ENCODE measurements at regions not wholly inside any gene's neighbourhood (a gene's known extent, or its start where the extent isn't known, plus 50 kb on each side); places are given as distances from the start of the nearest gene placed in this dataset.
"Not testable (repeated sequence)": the region's sequence is repeated elsewhere in the genome, so short reads cannot be mapped to it uniquely, and the experiment has no call there.

DNA sequence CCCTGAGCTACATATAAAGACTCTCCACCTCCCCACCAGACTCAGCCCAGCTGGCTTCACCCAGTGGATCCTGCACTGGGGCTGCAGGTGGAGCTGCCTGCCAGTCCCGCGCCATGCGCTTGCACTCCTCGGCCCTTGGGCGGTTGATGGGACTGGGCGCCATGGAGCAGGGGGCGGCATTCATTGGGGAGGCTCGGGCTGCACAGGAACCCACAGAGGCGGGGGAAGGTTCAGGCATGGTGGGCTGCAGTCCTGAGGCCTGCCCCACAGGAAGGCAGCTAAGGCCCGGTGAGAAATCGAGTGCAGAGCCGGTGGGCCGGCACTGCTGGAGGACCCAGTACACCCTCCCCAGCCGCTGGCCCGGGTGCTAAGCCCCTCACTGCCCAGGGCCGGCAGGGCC is 157.2 kb upstream of the GNAI1 start:
- ChIA-PET CTCF (no interaction called here), POLR2A (no interaction called here)
- intact Hi-C loops (cut with micrococcal nuclease; ENCODE audit: unreplicated experiment): no loop called here
- no peak for DNase-seq
- H3K4me1 ChIP-seq: no peaks in the 10 kb centered on the region
- no peaks in the 10 kb centered on the region for H3K27me3 Mint-ChIP-seq (ENCODE audit: insufficient read depth, unreplicated experiment)
- H3K4me3 ChIP-seq (ENCODE audit: low read depth, low read length): no peak overlapping the region
- TF ChIP-seq CTCF (IDR thresholded peaks at IDR 0.05; ENCODE audit: insufficient read depth in 1 of 2, low read depth in 1 of 2, low read length in 1 of 2, severe bottlenecking in 1 of 2, unreplicated experiment in 1 of 2): no peak
- H3K27me3 ChIP-seq (replicated peaks; ENCODE audit: control insufficient read depth, insufficient read depth, low read length): no peaks in the 10 kb centered on the region
- H3K4me1 Mint-ChIP-seq (ENCODE audit: low read depth, unreplicated experiment): no peaks in the 10 kb centered on the region
- H3K9me3 Mint-ChIP-seq (ENCODE audit: unreplicated experiment): no peaks in the 10 kb centered on the region
- peaks cover 4% of the 10 kb centered on the region for H3K36me3 Mint-ChIP-seq (ENCODE audit: insufficient read depth, unreplicated experiment)
- no peak overlapping the region for H3K27ac Mint-ChIP-seq (ENCODE audit: unreplicated experiment)
- H3K4me3 Mint-ChIP-seq (ENCODE audit: unreplicated experiment): no peak overlapping the region
- no peaks in the 10 kb centered on the region for H3K9me3 ChIP-seq
- no TSS peak for BruUV-seq (replicated peaks)
- H3K36me3 ChIP-seq (ENCODE audit: control insufficient read depth, insufficient read depth, low read length): no peaks in the 10 kb centered on the region

DNA sequence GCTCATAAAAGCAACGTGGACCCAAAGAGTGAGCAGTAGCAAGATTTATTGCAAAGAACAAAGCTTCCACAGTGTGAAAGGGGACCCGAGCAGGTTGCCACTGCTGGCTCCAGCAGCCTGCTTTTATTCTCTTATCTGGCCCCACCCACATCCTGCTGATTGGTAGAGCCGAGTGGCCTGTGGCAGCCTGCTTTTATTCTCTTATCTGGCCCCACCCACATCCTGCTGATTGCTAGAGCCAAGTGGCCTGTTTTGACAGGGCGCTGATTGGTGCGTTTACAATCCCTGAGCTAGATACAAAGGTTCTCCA is 158.0 kb upstream of the GNAI1 start:
- H3K9me3 ChIP-seq; BruUV-seq (replicated peaks); H3K4me1 Mint-ChIP-seq (ENCODE audit: low read depth, unreplicated experiment); H3K27me3 ChIP-seq (replicated peaks; ENCODE audit: control insufficient read depth, insufficient read depth, low read length); CTCF ChIA-PET; H3K9me3 Mint-ChIP-seq (ENCODE audit: unreplicated experiment); intact Hi-C loops (cut with micrococcal nuclease; ENCODE audit: unreplicated experiment); H3K27ac Mint-ChIP-seq (ENCODE audit: unreplicated experiment); POLR2A ChIA-PET; H3K36me3 Mint-ChIP-seq (ENCODE audit: insufficient read depth, unreplicated experiment); H3K4me3 ChIP-seq (ENCODE audit: low read depth, low read length); H3K4me1 ChIP-seq; H3K36me3 ChIP-seq (ENCODE audit: control insufficient read depth, insufficient read depth, low read length); H3K4me3 Mint-ChIP-seq (ENCODE audit: unreplicated experiment); H3K27me3 Mint-ChIP-seq (ENCODE audit: insufficient read depth, unreplicated experiment); DNase-seq: not testable (repeated sequence)

DNA sequence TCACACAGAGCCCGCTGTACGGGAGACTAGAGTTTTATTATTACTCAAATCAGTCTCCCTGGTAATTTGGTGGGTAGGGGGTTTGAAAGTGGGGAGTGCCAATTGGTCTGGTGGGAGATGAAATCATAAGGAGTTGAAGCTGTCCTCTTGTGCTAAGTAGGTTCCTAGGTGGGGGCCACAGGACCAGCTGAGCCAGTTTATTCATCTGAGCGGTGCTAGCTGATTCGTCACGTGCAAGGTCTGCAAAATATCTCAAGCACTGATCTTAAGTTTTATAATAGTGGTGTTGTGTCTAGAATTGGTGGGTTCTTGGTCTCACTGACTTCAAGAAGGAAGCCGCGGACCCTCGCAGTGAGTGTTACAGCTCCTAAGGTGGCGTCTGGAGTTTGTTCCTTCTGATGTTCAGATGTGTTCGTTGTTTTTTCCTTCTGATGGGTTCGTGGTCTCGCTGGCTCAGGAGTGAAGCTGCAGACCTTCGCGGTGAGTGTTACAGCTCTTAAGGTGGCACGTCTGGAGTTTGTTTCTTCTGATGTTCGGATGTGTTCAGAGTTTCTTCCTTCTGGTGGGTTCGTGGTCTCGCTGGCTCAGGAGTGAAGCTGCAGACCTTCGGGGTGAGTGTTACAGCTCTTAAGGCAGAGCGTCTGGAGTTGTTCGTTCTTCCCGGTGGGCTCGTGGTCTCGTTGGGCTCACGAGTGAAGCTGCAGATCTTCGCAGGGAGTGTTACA is 158.5 kb upstream of the GNAI1 start:
- H3K27me3 ChIP-seq (replicated peaks; ENCODE audit: control insufficient read depth, insufficient read depth, low read length); H3K4me3 ChIP-seq (ENCODE audit: low read depth, low read length); POLR2A ChIA-PET; H3K27ac Mint-ChIP-seq (ENCODE audit: unreplicated experiment); H3K4me1 Mint-ChIP-seq (ENCODE audit: low read depth, unreplicated experiment); H3K36me3 Mint-ChIP-seq (ENCODE audit: insufficient read depth, unreplicated experiment); intact Hi-C loops (cut with micrococcal nuclease; ENCODE audit: unreplicated experiment); H3K27me3 Mint-ChIP-seq (ENCODE audit: insufficient read depth, unreplicated experiment); BruUV-seq (replicated peaks); CTCF ChIA-PET; H3K9me3 ChIP-seq; H3K9me3 Mint-ChIP-seq (ENCODE audit: unreplicated experiment); DNase-seq; H3K4me1 ChIP-seq; H3K36me3 ChIP-seq (ENCODE audit: control insufficient read depth, insufficient read depth, low read length); H3K4me3 Mint-ChIP-seq (ENCODE audit: unreplicated experiment): not testable (repeated sequence)

DNA sequence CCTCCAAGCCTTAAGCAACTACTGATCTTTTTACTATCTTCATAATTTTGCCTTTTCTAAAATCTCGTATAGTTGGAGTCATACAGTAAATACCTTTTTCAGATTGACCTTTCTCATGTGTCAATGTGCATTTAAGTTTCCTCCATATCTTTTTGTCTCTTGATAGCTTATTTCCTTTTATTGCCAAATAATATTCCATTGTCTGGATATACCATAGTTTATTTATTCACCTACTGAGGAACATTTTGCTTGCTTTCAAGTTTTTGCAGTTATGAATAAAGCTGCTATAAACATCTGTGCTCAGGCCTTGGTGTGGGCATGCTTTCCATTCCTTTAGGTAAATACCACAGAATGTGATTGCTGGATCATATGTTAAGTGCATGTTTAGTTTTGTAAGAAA is 161.2 kb upstream of the GNAI1 start:
- intact Hi-C loops (cut with micrococcal nuclease; ENCODE audit: unreplicated experiment): no loop called here
- Mint-ChIP-seq H3K36me3 (ENCODE audit: insufficient read depth, unreplicated experiment) (peaks cover 4% of the 10 kb centered on the region), H3K27me3 (ENCODE audit: insufficient read depth, unreplicated experiment) (no peaks in the 10 kb centered on the region), H3K9me3 (ENCODE audit: unreplicated experiment) (no peaks in the 10 kb centered on the region), H3K27ac (ENCODE audit: unreplicated experiment) (no peak overlapping the region), H3K4me1 (ENCODE audit: low read depth, unreplicated experiment) (no peaks in the 10 kb centered on the region), H3K4me3 (ENCODE audit: unreplicated experiment) (no peak overlapping the region)
- no peaks in the 10 kb centered on the region for H3K4me1 ChIP-seq
- no peak for DNase-seq
- H3K9me3 ChIP-seq: no peaks in the 10 kb centered on the region
- ChIA-PET POLR2A (no interaction called here), CTCF (no interaction called here)
- no TSS peak for BruUV-seq (replicated peaks)
- H3K27me3 ChIP-seq (replicated peaks; ENCODE audit: control insufficient read depth, insufficient read depth, low read length): no peaks in the 10 kb centered on the region
- TF ChIP-seq CTCF (IDR thresholded peaks at IDR 0.05; ENCODE audit: insufficient read depth in 1 of 2, low read depth in 1 of 2, low read length in 1 of 2, severe bottlenecking in 1 of 2, unreplicated experiment in 1 of 2): no peak
- no peak overlapping the region for H3K4me3 ChIP-seq (ENCODE audit: low read depth, low read length)
- no peaks in the 10 kb centered on the region for H3K36me3 ChIP-seq (ENCODE audit: control insufficient read depth, insufficient read depth, low read length)
